ENCODE measurements at regions not wholly inside any gene's neighbourhood (a gene's known extent, or its start where the extent isn't known, plus 50 kb on each side); places are given as distances from the start of the nearest gene placed in this dataset.

DNA sequence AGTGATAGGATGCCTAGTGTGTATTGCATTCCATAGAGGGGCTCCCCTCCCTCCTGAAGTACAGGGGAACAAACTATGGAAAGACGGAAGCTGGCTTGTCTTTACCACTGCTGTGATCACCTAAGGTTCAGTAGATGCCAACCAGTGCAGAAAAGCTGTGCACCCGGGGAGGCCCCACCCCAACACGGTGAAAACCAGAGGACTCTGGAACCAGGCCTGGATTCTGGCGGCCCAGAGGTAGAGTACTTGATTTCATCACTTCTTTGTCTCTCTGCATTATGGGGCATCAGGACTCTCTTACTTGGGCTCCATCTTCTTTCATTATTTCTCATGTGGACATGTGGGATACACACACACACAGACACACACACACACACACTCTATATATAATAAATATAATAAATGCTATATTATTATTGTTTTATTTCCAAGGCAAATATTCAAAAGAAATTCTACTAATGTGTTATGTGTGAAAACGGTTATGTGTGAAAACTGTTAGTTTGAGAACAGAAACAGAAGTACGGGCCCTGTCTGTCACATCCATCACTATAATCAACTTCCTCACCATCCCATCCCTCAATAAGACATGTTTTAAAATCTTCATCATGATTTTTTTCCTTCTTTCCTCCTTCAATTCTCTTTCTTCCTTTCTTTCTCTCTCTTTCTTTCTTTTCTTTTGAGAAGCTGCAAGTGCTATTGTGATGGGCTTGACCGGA, 152.4 kb upstream of the CMC1 start:
- H3K4me1 ChIP-seq (replicated peaks in 1 of 2; ENCODE audit: control insufficient read depth in 2 of 2, insufficient read depth in 2 of 2, low read length in 2 of 2), result no peaks in the 10 kb centered on the region
- ATAC-seq, result no peak
- no peaks in the 10 kb centered on the region for H4K20me1 ChIP-seq (replicated peaks; ENCODE audit: control insufficient read depth, insufficient read depth, low read length)
- no TSS peak for BruUV-seq (replicated peaks)
- H3K9ac ChIP-seq (ENCODE audit: insufficient read depth in 1 of 2, low read depth in 2 of 2, low read length in 2 of 2), result no peak overlapping the region
- POLR2A ChIA-PET, result no interaction called here
- H3K9me1 ChIP-seq (ENCODE audit: control insufficient read depth, insufficient read depth, low read length), result no peaks in the 10 kb centered on the region
- in situ Hi-C loops (cut with MboI) (no loop called here), intact Hi-C loops (cut with micrococcal nuclease) (no loop called here)
- H2AFZ ChIP-seq (ENCODE audit: low read depth, low read length), result no peak overlapping the region
- no peaks in the 10 kb centered on the region for H3K27me3 ChIP-seq (ENCODE audit: control insufficient read depth in 2 of 2, insufficient read depth in 2 of 2, low read length in 2 of 2)
- WGBS (ENCODE audit: insufficient coverage, low coverage, missing lambda C conversion rate), result 0% methylated on average over 7 of the region's 7 CpGs
- H3K79me2 ChIP-seq (ENCODE audit: control insufficient read depth, insufficient read depth, low read length), result no peaks in the 10 kb centered on the region
- H3K27ac ChIP-seq (ENCODE audit: extremely low read depth, low read depth, low read length), result no peak overlapping the region
- H3K4me3 ChIP-seq, result no peak overlapping the region
- no peak overlapping the region for H3K4me2 ChIP-seq (ENCODE audit: insufficient read depth, low read length)
- no peak for DNase-seq (ENCODE audit: extremely low read depth in 1 of 4, low spot score in 3 of 4)
- CTCF ChIA-PET (ENCODE audit: low intra/inter-chr PET ratio), result no interaction called here
- no peak for FAIRE-seq
- no peaks in the 10 kb centered on the region for H3K36me3 ChIP-seq (ENCODE audit: control insufficient read depth, insufficient read depth, low read length)
- H3K9me3 ChIP-seq (replicated peaks; ENCODE audit: control insufficient read depth, insufficient read depth, low read depth, low read length), result no peaks in the 10 kb centered on the region
- TF ChIP-seq, protein P1, sequence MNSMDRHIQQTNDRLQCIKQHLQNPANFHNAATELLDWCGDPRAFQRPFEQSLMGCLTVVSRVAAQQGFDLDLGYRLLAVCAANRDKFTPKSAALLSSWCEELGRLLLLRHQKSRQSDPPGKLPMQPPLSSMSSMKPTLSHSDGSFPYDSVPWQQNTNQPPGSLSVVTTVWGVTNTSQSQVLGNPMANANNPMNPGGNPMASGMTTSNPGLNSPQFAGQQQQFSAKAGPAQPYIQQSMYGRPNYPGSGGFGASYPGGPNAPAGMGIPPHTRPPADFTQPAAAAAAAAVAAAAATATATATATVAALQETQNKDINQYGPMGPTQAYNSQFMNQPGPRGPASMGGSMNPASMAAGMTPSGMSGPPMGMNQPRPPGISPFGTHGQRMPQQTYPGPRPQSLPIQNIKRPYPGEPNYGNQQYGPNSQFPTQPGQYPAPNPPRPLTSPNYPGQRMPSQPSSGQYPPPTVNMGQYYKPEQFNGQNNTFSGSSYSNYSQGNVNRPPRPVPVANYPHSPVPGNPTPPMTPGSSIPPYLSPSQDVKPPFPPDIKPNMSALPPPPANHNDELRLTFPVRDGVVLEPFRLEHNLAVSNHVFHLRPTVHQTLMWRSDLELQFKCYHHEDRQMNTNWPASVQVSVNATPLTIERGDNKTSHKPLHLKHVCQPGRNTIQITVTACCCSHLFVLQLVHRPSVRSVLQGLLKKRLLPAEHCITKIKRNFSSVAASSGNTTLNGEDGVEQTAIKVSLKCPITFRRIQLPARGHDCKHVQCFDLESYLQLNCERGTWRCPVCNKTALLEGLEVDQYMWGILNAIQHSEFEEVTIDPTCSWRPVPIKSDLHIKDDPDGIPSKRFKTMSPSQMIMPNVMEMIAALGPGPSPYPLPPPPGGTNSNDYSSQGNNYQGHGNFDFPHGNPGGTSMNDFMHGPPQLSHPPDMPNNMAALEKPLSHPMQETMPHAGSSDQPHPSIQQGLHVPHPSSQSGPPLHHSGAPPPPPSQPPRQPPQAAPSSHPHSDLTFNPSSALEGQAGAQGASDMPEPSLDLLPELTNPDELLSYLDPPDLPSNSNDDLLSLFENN (IDR thresholded peaks at IDR 0.05; ENCODE audit: low read depth in 2 of 2, low read length in 2 of 2), result no peak
- TF ChIP-seq, protein P2, sequence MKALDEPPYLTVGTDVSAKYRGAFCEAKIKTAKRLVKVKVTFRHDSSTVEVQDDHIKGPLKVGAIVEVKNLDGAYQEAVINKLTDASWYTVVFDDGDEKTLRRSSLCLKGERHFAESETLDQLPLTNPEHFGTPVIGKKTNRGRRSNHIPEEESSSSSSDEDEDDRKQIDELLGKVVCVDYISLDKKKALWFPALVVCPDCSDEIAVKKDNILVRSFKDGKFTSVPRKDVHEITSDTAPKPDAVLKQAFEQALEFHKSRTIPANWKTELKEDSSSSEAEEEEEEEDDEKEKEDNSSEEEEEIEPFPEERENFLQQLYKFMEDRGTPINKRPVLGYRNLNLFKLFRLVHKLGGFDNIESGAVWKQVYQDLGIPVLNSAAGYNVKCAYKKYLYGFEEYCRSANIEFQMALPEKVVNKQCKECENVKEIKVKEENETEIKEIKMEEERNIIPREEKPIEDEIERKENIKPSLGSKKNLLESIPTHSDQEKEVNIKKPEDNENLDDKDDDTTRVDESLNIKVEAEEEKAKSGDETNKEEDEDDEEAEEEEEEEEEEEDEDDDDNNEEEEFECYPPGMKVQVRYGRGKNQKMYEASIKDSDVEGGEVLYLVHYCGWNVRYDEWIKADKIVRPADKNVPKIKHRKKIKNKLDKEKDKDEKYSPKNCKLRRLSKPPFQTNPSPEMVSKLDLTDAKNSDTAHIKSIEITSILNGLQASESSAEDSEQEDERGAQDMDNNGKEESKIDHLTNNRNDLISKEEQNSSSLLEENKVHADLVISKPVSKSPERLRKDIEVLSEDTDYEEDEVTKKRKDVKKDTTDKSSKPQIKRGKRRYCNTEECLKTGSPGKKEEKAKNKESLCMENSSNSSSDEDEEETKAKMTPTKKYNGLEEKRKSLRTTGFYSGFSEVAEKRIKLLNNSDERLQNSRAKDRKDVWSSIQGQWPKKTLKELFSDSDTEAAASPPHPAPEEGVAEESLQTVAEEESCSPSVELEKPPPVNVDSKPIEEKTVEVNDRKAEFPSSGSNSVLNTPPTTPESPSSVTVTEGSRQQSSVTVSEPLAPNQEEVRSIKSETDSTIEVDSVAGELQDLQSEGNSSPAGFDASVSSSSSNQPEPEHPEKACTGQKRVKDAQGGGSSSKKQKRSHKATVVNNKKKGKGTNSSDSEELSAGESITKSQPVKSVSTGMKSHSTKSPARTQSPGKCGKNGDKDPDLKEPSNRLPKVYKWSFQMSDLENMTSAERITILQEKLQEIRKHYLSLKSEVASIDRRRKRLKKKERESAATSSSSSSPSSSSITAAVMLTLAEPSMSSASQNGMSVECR (CRISPR knock-in tag; IDR thresholded peaks at IDR 0.05), result no peak
- TF ChIP-seq, protein P3, sequence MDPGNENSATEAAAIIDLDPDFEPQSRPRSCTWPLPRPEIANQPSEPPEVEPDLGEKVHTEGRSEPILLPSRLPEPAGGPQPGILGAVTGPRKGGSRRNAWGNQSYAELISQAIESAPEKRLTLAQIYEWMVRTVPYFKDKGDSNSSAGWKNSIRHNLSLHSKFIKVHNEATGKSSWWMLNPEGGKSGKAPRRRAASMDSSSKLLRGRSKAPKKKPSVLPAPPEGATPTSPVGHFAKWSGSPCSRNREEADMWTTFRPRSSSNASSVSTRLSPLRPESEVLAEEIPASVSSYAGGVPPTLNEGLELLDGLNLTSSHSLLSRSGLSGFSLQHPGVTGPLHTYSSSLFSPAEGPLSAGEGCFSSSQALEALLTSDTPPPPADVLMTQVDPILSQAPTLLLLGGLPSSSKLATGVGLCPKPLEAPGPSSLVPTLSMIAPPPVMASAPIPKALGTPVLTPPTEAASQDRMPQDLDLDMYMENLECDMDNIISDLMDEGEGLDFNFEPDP (CRISPR knock-in tag; IDR thresholded peaks at IDR 0.05), result no peak
- TF ChIP-seq, protein P4, sequence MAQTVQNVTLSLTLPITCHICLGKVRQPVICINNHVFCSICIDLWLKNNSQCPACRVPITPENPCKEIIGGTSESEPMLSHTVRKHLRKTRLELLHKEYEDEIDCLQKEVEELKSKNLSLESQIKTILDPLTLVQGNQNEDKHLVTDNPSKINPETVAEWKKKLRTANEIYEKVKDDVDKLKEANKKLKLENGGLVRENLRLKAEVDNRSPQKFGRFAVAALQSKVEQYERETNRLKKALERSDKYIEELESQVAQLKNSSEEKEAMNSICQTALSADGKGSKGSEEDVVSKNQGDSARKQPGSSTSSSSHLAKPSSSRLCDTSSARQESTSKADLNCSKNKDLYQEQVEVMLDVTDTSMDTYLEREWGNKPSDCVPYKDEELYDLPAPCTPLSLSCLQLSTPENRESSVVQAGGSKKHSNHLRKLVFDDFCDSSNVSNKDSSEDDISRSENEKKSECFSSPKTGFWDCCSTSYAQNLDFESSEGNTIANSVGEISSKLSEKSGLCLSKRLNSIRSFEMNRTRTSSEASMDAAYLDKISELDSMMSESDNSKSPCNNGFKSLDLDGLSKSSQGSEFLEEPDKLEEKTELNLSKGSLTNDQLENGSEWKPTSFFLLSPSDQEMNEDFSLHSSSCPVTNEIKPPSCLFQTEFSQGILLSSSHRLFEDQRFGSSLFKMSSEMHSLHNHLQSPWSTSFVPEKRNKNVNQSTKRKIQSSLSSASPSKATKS (CRISPR knock-in tag; IDR thresholded peaks at IDR 0.05), result no peak
- TF ChIP-seq, protein P5, sequence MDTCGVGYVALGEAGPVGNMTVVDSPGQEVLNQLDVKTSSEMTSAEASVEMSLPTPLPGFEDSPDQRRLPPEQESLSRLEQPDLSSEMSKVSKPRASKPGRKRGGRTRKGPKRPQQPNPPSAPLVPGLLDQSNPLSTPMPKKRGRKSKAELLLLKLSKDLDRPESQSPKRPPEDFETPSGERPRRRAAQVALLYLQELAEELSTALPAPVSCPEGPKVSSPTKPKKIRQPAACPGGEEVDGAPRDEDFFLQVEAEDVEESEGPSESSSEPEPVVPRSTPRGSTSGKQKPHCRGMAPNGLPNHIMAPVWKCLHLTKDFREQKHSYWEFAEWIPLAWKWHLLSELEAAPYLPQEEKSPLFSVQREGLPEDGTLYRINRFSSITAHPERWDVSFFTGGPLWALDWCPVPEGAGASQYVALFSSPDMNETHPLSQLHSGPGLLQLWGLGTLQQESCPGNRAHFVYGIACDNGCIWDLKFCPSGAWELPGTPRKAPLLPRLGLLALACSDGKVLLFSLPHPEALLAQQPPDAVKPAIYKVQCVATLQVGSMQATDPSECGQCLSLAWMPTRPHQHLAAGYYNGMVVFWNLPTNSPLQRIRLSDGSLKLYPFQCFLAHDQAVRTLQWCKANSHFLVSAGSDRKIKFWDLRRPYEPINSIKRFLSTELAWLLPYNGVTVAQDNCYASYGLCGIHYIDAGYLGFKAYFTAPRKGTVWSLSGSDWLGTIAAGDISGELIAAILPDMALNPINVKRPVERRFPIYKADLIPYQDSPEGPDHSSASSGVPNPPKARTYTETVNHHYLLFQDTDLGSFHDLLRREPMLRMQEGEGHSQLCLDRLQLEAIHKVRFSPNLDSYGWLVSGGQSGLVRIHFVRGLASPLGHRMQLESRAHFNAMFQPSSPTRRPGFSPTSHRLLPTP (IDR thresholded peaks at IDR 0.05; ENCODE audit: borderline replicate concordance, extremely low read depth, insufficient read length), result no peak

All from K562 (cell line).